OCI-LY3 (cell line): ENCODE measurements at regions not wholly inside any gene's neighbourhood (a gene's known extent, or its start where the extent isn't known, plus 50 kb on each side); places are given as distances from the start of the nearest gene placed in this dataset.

Experiments used
- EZH2phosphoT487 ChIP-seq: fragments of 200-600 bp; shearing (Covaris generic); IDR thresholded peaks from 2 replicates; pipeline ENCODE4 v1.6.1; 2018; ENCODE audit warnings: antibody characterized with exemption, mixed run types, low read depth
- TF ChIP-seq, protein P1 (sequence below): fragments of 200-600, 300-600 bp; sonication (generic); IDR thresholded peaks from 2 replicates; pipeline ENCODE4 v1.5.1; 2014; ENCODE audit warnings: antibody characterized with exemption, low read length, low read depth

DNA sequence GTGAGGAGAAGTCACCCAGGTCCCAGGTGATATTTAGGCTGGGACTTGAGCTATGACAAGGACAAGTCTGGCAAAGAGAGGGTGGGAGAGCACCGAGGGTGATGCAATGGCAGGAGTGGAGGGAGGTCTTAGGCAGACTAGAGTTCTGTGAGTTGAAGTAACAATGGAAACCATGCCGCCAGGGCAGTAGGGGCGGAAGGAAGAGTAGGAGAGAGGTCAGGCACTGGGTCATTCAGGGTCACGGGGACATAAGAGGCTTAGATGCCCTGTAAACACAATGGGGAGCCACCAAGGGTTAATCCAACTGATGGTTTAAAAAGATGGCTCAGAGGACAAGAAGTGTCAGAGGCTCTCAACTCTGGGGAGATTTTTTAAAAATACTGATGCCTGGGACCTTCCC is 199.7 kb upstream of the LRTM1 start:
- TF ChIP-seq, protein P1, sequence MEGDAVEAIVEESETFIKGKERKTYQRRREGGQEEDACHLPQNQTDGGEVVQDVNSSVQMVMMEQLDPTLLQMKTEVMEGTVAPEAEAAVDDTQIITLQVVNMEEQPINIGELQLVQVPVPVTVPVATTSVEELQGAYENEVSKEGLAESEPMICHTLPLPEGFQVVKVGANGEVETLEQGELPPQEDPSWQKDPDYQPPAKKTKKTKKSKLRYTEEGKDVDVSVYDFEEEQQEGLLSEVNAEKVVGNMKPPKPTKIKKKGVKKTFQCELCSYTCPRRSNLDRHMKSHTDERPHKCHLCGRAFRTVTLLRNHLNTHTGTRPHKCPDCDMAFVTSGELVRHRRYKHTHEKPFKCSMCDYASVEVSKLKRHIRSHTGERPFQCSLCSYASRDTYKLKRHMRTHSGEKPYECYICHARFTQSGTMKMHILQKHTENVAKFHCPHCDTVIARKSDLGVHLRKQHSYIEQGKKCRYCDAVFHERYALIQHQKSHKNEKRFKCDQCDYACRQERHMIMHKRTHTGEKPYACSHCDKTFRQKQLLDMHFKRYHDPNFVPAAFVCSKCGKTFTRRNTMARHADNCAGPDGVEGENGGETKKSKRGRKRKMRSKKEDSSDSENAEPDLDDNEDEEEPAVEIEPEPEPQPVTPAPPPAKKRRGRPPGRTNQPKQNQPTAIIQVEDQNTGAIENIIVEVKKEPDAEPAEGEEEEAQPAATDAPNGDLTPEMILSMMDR = no peak
- TF ChIP-seq EZH2phosphoT487 = no peak
